Right ventricle myocardium superior (tissue), 1 donor: ENCODE measurements at regions not wholly inside any gene's neighbourhood (a gene's known extent, or its start where the extent isn't known, plus 50 kb on each side); places are given as distances from the start of the nearest gene placed in this dataset.

Source experiments
- ATAC-seq: fragments of 200-7000 bp; cut with Tn5 transposase; one replicate; pipeline ENCODE4 v1.9.1; 2020; ENCODE audit warnings: mild to moderate bottlenecking; ENCODE audit not compliant: poor library complexity
- DNase-seq: peaks from one replicate; pipeline ENCODE4 v3.0.0-alpha.2; 2020
- intact Hi-C: fragments of 100-400 bp; cut with DNase I; formaldehyde crosslinking; loops from one replicate; pipeline ENCODE4 v1.11.2; 2022
- donor health status: DM: no; HTN: yes; CAD: no; lungs with severe emphysema.

GRCh38 chr9:68640421-68641089, 64.5 kb upstream of the PIP5K1B start:
- intact Hi-C loops = no loop called here
- no peak for DNase-seq
- no peak for ATAC-seq

GRCh38 chr9:68643901-68644809, 60.9 kb upstream of the PIP5K1B start:
- no peak for ATAC-seq
- no peak for DNase-seq
- intact Hi-C loops = no loop called here

GRCh38 chr9:68644831-68645230, 60.2 kb upstream of the PIP5K1B start:
- intact Hi-C loops = no loop called here
- DNase-seq (no peak), ATAC-seq (no peak)

GRCh38 chr9:68648164-68648563, 56.9 kb upstream of the PIP5K1B start:
- DNase-seq = no peak
- ATAC-seq = no peak
- intact Hi-C loops = no loop called here

GRCh38 chr9:68648971-68649370, 56.1 kb upstream of the PIP5K1B start:
- ATAC-seq = no peak
- intact Hi-C loops = no loop called here

GRCh38 chr9:68651280-68651893, 53.7 kb upstream of the PIP5K1B start:
- intact Hi-C loops = no loop called here
- ATAC-seq (no peak), DNase-seq (no peak)

More at GRCh38 chr9:68648971-68649370, 56.1 kb upstream of the PIP5K1B start:
- no peak for DNase-seq

- ATAC-seq = no peak
- no peak for DNase-seq
- intact Hi-C loops = no loop called here
Measured at GRCh38 chr9:68653141-68653595, 51.9 kb upstream of the PIP5K1B start.

- intact Hi-C loops = no loop called here
- DNase-seq (no peak), ATAC-seq (no peak)
Measured at GRCh38 chr9:68654075-68654474, 51.0 kb upstream of the PIP5K1B start.
